GM12878 (cell line): ENCODE measurements at regions not wholly inside any gene's neighbourhood (a gene's known extent, or its start where the extent isn't known, plus 50 kb on each side); places are given as distances from the start of the nearest gene placed in this dataset.

ENCODE experiments used
- ATAC-seq: fragments of 200-7000 bp; cut with Tn5 transposase; 3 replicates; pipeline ENCODE4 v1.9.1; 2020; ENCODE audit warnings: mild to moderate bottlenecking, moderate library complexity
- BruUV-seq: library from RNA; stranded (reverse); fragments of 400-500 nt; replicated peaks from 2 replicates; lab custom pipeline; 2021; lab: Mats Ljungman, UMichigan
- CTCF ChIA-PET: fragments of 300-600 bp; sonication (Branson Sonifier 250); formaldehyde crosslinking; extraction: SDS; loops from one replicate; lab custom pipeline; 2021; ENCODE audit warnings: inconsistent platforms; lab: Yijun Ruan, JAX
- POLR2A ChIA-PET: fragments of 350-600 bp; formaldehyde crosslinking; extraction: SDS; loops from one replicate; lab custom pipeline; 2021; ENCODE audit warnings: inconsistent platforms; lab: Charles Lee
- RAD21 ChIA-PET: fragments of 300-600 bp; sonication (Branson Sonifier 250); formaldehyde crosslinking; loops from one replicate; lab custom pipeline; 2023; ENCODE audit warnings: antibody characterized with exemption; ENCODE audit not compliant: unreplicated experiment; lab: Charles Lee
- SMC1A ChIA-PET: fragments of 300-600 bp; sonication (Branson Sonifier 250); formaldehyde crosslinking; loops from one replicate; lab custom pipeline; 2023; ENCODE audit not compliant: unreplicated experiment, uncharacterized antibody; lab: Charles Lee
- DNase-seq: peaks from one replicate; pipeline ENCODE4 v3.0.0-alpha.2; 2011; ENCODE audit warnings: low read depth, low spot score
- FAIRE-seq: peaks from 3 replicates; lab custom pipeline; 2011; peaks lifted over from hg19 to GRCh38; lab: Jason Lieb, UNC
- H2AFZ ChIP-seq: 2 replicates; pipeline ENCODE4 v1.6.0; 2011; ENCODE audit warnings: low read depth, low read length, control low read depth; ENCODE audit not compliant: control insufficient read depth
- H3K27ac ChIP-seq: 2 replicates; pipeline ENCODE4 v1.5.1; 2011; ENCODE audit warnings: control low read depth; ENCODE audit not compliant: control insufficient read depth, insufficient read depth
- H3K27me3 ChIP-seq, 2 experiments: replicated peaks in 1 of 2; 2 replicates each; pipeline versions ENCODE4 v1.6.0 to v1.6.1; 2011; ENCODE audit warnings: low read length in 1 of 2; ENCODE audit not compliant: control insufficient read depth in 2 of 2, insufficient read depth in 2 of 2
- H3K36me3 ChIP-seq, 2 experiments: 2 replicates each; pipeline ENCODE4 v1.5.1; 2011; ENCODE audit warnings: low read length in 1 of 2; ENCODE audit not compliant: control insufficient read depth in 2 of 2, insufficient read depth in 2 of 2
- H3K4me1 ChIP-seq: 2 replicates; pipeline ENCODE4 v1.6.1; 2011; ENCODE audit warnings: mild to moderate bottlenecking, low read length, moderate library complexity, mixed read lengths; ENCODE audit not compliant: control insufficient read depth, insufficient read depth
- H3K4me2 ChIP-seq: 2 replicates; pipeline ENCODE4 v1.6.0; 2011; ENCODE audit warnings: control low read depth; ENCODE audit not compliant: control insufficient read depth, insufficient read depth
- H3K4me3 ChIP-seq: fragments of 200-600 bp; sonication (generic); 2 replicates; pipeline ENCODE4 v1.5.1; 2016
- H3K79me2 ChIP-seq: 2 replicates; pipeline ENCODE4 v1.6.0; 2011; ENCODE audit warnings: low read length; ENCODE audit not compliant: control insufficient read depth, insufficient read depth
- H3K9ac ChIP-seq: 2 replicates; pipeline ENCODE4 v1.8.0; 2011; ENCODE audit warnings: low read length, control low read depth, mixed read lengths; ENCODE audit not compliant: control insufficient read depth, insufficient read depth
- H3K9me3 ChIP-seq: replicated peaks from 3 replicates; pipeline ENCODE4 v1.5.1; 2011; ENCODE audit warnings: mild to moderate bottlenecking, low read length; ENCODE audit not compliant: control insufficient read depth, insufficient read depth
- H4K20me1 ChIP-seq: 2 replicates; pipeline ENCODE4 v1.6.0; 2011; ENCODE audit not compliant: control insufficient read depth, insufficient read depth
- CBX5 ChIP-seq: sonication (generic); IDR thresholded peaks from 2 replicates; pipeline ENCODE4 v1.6.1; 2016; ENCODE audit warnings: low read depth, moderate library complexity, mild to moderate bottlenecking, inconsistent platforms
- CREM ChIP-seq: IDR thresholded peaks from 2 replicates; pipeline ENCODE4 v1.6.1; 2014; ENCODE audit warnings: antibody characterized with exemption, low read depth
- EZH2 ChIP-seq: IDR thresholded peaks from 2 replicates; pipeline ENCODE4 v1.6.1; 2012; ENCODE audit warnings: low read depth, mild to moderate bottlenecking, control low read depth, inconsistent platforms, low read length, borderline replicate concordance; ENCODE audit not compliant: control insufficient read depth
- FOXK2 ChIP-seq: fragments of 450-650 bp; IDR thresholded peaks from 2 replicates; pipeline ENCODE4 v1.6.1; 2017; ENCODE audit warnings: mild to moderate bottlenecking, moderate library complexity
- HDAC2 ChIP-seq: fragments of 200-600 bp; sonication (generic); IDR thresholded peaks from 2 replicates; pipeline ENCODE4 v1.6.1; 2017
- IKZF1 ChIP-seq: fragments of 450-650 bp; conservative IDR thresholded peaks from 2 replicates; pipeline ENCODE4 v1.6.1; 2017; ENCODE audit warnings: antibody characterized with exemption, mild to moderate bottlenecking
- KDM1A ChIP-seq: fragments of 200-600 bp; sonication (generic); IDR thresholded peaks from 2 replicates; pipeline ENCODE4 v1.6.1; 2016; ENCODE audit warnings: borderline replicate concordance
- MTA2 ChIP-seq: fragments of 450-650 bp; IDR thresholded peaks from 2 replicates; pipeline ENCODE4 v1.6.1; 2016; ENCODE audit warnings: low read depth, mild to moderate bottlenecking, moderate library complexity
- SMAD5 ChIP-seq: IDR thresholded peaks from 2 replicates; pipeline ENCODE4 v1.6.1; 2016; ENCODE audit warnings: antibody characterized with exemption, low read depth
- TARDBP ChIP-seq: IDR thresholded peaks from 2 replicates; pipeline ENCODE4 v1.6.1; 2016; ENCODE audit warnings: borderline replicate concordance
- TCF7 ChIP-seq: IDR thresholded peaks from 2 replicates; pipeline ENCODE4 v1.6.1; 2014; ENCODE audit warnings: antibody characterized with exemption, borderline replicate concordance
- YBX1 ChIP-seq: fragments of 450-650 bp; IDR thresholded peaks from 2 replicates; pipeline ENCODE4 v1.6.1; 2016; ENCODE audit warnings: antibody characterized with exemption
- ZZZ3 ChIP-seq: IDR thresholded peaks from 2 replicates; pipeline ENCODE4 v1.6.1; 2011; ENCODE audit warnings: low read depth; ENCODE audit not compliant: control insufficient read depth, insufficient read length
- WGBS: methylation state at CpG from one replicate; pipeline ENCODE4 v1.1.6; 2016; ENCODE audit warnings: low lambda C conversion rate; ENCODE audit not compliant: insufficient replicate concordance, insufficient coverage; ENCODE audit errors: missing lambda C conversion rate; 5-methylcytosine and 5-hydroxymethylcytosine counted together
- in situ Hi-C: fragments of 300-500 bp; cut with MboI; formaldehyde crosslinking; loops from 9 replicates; pipeline ENCODE4 v1.14.3; 2018; ENCODE audit warnings: mixed read lengths
- intact Hi-C: fragments of 100-400 bp; cut with micrococcal nuclease; formaldehyde crosslinking; loops from one replicate; pipeline ENCODE4 v1.14.2; 2022; ENCODE audit not compliant: unreplicated experiment
- TF ChIP-seq, protein P1 (sequence below): IDR thresholded peaks from 2 replicates; pipeline ENCODE4 v1.6.1; 2012; ENCODE audit warnings: mild to moderate bottlenecking, low read depth, low read length
- TF ChIP-seq, protein P2 (sequence below): fragments of 450-650 bp; IDR thresholded peaks from 2 replicates; pipeline ENCODE4 v1.6.1; 2017; ENCODE audit warnings: mild to moderate bottlenecking, moderate library complexity

DNA sequence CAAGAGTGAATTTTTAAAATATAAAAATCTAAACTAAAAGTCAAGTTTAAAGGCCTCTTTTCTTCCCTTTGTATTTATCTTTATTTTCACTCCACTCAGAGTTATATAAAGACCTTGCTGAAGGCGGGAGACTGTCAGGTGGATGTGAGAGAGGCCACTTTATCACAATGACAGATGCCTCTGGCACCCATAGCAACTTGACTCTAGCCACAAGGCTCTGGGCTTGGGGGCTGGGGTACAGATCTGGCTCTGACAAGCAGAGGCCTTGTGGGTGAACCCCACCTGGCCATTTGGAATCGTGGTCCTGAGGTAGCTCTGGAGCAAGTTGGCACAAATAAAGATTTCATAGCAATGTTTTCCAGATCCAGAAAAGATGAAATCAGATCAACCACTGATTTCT is 417.2 kb downstream of the RFPL4B start:
- CTCF ChIA-PET = no interaction called here
- Histone ChIP-seq H3K27me3 (no peaks in the 10 kb centered on the region), H3K36me3 (no peaks in the 10 kb centered on the region), H2AFZ (no peak overlapping the region), H3K4me2 (no peak overlapping the region), H3K4me1 (no peaks in the 10 kb centered on the region), H3K4me3 (no peak overlapping the region), H3K9me3 (no peaks in the 10 kb centered on the region), H3K79me2 (no peaks in the 10 kb centered on the region), H4K20me1 (no peaks in the 10 kb centered on the region), H3K9ac (no peak overlapping the region), H3K27ac (no peak overlapping the region)
- WGBS = 6% methylated on average over 2 of the region's 2 CpGs
- no peak for FAIRE-seq
- intact Hi-C loops = no loop called here
- TF ChIP-seq HDAC2 (no peak), EZH2 (no peak), TARDBP (no peak), CBX5 (no peak), MTA2 (no peak), YBX1 (no peak), SMAD5 (no peak), ZZZ3 (no peak), FOXK2 (no peak), IKZF1 (no peak), TCF7 (no peak), CREM (no peak), KDM1A (no peak)
- TF ChIP-seq, protein P1, sequence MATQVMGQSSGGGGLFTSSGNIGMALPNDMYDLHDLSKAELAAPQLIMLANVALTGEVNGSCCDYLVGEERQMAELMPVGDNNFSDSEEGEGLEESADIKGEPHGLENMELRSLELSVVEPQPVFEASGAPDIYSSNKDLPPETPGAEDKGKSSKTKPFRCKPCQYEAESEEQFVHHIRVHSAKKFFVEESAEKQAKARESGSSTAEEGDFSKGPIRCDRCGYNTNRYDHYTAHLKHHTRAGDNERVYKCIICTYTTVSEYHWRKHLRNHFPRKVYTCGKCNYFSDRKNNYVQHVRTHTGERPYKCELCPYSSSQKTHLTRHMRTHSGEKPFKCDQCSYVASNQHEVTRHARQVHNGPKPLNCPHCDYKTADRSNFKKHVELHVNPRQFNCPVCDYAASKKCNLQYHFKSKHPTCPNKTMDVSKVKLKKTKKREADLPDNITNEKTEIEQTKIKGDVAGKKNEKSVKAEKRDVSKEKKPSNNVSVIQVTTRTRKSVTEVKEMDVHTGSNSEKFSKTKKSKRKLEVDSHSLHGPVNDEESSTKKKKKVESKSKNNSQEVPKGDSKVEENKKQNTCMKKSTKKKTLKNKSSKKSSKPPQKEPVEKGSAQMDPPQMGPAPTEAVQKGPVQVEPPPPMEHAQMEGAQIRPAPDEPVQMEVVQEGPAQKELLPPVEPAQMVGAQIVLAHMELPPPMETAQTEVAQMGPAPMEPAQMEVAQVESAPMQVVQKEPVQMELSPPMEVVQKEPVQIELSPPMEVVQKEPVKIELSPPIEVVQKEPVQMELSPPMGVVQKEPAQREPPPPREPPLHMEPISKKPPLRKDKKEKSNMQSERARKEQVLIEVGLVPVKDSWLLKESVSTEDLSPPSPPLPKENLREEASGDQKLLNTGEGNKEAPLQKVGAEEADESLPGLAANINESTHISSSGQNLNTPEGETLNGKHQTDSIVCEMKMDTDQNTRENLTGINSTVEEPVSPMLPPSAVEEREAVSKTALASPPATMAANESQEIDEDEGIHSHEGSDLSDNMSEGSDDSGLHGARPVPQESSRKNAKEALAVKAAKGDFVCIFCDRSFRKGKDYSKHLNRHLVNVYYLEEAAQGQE = no peak
- TF ChIP-seq, protein P2, sequence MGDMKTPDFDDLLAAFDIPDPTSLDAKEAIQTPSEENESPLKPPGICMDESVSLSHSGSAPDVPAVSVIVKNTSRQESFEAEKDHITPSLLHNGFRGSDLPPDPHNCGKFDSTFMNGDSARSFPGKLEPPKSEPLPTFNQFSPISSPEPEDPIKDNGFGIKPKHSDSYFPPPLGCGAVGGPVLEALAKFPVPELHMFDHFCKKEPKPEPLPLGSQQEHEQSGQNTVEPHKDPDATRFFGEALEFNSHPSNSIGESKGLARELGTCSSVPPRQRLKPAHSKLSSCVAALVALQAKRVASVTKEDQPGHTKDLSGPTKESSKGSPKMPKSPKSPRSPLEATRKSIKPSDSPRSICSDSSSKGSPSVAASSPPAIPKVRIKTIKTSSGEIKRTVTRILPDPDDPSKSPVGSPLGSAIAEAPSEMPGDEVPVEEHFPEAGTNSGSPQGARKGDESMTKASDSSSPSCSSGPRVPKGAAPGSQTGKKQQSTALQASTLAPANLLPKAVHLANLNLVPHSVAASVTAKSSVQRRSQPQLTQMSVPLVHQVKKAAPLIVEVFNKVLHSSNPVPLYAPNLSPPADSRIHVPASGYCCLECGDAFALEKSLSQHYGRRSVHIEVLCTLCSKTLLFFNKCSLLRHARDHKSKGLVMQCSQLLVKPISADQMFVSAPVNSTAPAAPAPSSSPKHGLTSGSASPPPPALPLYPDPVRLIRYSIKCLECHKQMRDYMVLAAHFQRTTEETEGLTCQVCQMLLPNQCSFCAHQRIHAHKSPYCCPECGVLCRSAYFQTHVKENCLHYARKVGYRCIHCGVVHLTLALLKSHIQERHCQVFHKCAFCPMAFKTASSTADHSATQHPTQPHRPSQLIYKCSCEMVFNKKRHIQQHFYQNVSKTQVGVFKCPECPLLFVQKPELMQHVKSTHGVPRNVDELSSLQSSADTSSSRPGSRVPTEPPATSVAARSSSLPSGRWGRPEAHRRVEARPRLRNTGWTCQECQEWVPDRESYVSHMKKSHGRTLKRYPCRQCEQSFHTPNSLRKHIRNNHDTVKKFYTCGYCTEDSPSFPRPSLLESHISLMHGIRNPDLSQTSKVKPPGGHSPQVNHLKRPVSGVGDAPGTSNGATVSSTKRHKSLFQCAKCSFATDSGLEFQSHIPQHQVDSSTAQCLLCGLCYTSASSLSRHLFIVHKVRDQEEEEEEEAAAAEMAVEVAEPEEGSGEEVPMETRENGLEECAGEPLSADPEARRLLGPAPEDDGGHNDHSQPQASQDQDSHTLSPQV = no peak
- RAD21 ChIA-PET = no interaction called here
- in situ Hi-C loops = no loop called here
- SMC1A ChIA-PET = no interaction called here
- DNase-seq = no peak
- POLR2A ChIA-PET = no interaction called here
- BruUV-seq = no TSS peak
- ATAC-seq = no peak
